ENCODE measurements at regions not wholly inside any gene's neighbourhood (a gene's known extent, or its start where the extent isn't known, plus 50 kb on each side); places are given as distances from the start of the nearest gene placed in this dataset.

GRCh38 chr16:79895053-79895916 lies 294.7 kb upstream of the MAF start:
- Mint-ChIP-seq H3K4me1 (ENCODE audit: low read depth, unreplicated experiment) (peaks cover 44% of the 10 kb centered on the region), H3K9me3 (ENCODE audit: unreplicated experiment) (peaks cover 11% of the 10 kb centered on the region), H3K36me3 (ENCODE audit: insufficient read depth, unreplicated experiment) (no peaks in the 10 kb centered on the region), H3K4me3 (ENCODE audit: unreplicated experiment) (no peak overlapping the region), H3K27ac (ENCODE audit: unreplicated experiment) (no peak overlapping the region), H3K27me3 (ENCODE audit: insufficient read depth, unreplicated experiment) (no peaks in the 10 kb centered on the region)
- BruUV-seq (replicated peaks): no TSS peak
- Histone ChIP-seq H3K36me3 (ENCODE audit: control insufficient read depth, insufficient read depth, low read length) (no peaks in the 10 kb centered on the region; the same call in 1 of the 2 replicates), H3K27me3 (replicated peaks; ENCODE audit: control insufficient read depth, insufficient read depth, low read length) (no peaks in the 10 kb centered on the region), H3K4me1 (peaks cover 49% of the 10 kb centered on the region), H3K9me3 (no peaks in the 10 kb centered on the region), H3K4me3 (ENCODE audit: low read depth, low read length) (no peak overlapping the region)
- intact Hi-C loops (cut with micrococcal nuclease; ENCODE audit: unreplicated experiment): no loop called here
- CTCF ChIA-PET: interaction anchor here (0.6 kb wide), 1 partner anchor 18 kb away, joined by 3 read pairs; no protein-coding TSS in a partner anchor
- POLR2A ChIA-PET: no interaction called here
- DNase-seq: no peak
- TF ChIP-seq CTCF (IDR thresholded peaks at IDR 0.05; ENCODE audit: insufficient read depth in 1 of 2, low read depth in 1 of 2, low read length in 1 of 2, severe bottlenecking in 1 of 2, unreplicated experiment in 1 of 2): no peak

- H3K27me3 Mint-ChIP-seq (ENCODE audit: insufficient read depth, unreplicated experiment): no peaks in the 10 kb centered on the region
- no peak for TF ChIP-seq CTCF (IDR thresholded peaks at IDR 0.05; ENCODE audit: insufficient read depth in 1 of 2, low read depth in 1 of 2, low read length in 1 of 2, severe bottlenecking in 1 of 2, unreplicated experiment in 1 of 2)
- H3K36me3 Mint-ChIP-seq (ENCODE audit: insufficient read depth, unreplicated experiment): no peaks in the 10 kb centered on the region
- CTCF ChIA-PET: no interaction called here
- no peaks in the 10 kb centered on the region; the same call in 1 of the 2 replicates for H3K36me3 ChIP-seq (ENCODE audit: control insufficient read depth, insufficient read depth, low read length)
- H3K27me3 ChIP-seq (replicated peaks; ENCODE audit: control insufficient read depth, insufficient read depth, low read length): no peaks in the 10 kb centered on the region
- POLR2A ChIA-PET: interaction anchor here (0.7 kb wide), 2 partner anchors 100 to 181 kb away, joined by 3 to 10 read pairs; no protein-coding TSS in a partner anchor
- intact Hi-C loops (cut with micrococcal nuclease; ENCODE audit: unreplicated experiment): no loop called here
- peaks cover 30% of the 10 kb centered on the region for H3K4me1 ChIP-seq
- no peaks in the 10 kb centered on the region for H3K9me3 ChIP-seq
- H3K9me3 Mint-ChIP-seq (ENCODE audit: unreplicated experiment): peaks cover 18% of the 10 kb centered on the region
- DNase-seq: no peak
- H3K4me3 ChIP-seq (ENCODE audit: low read depth, low read length): no peak overlapping the region
- H3K27ac Mint-ChIP-seq (ENCODE audit: unreplicated experiment): no peak overlapping the region
- no peak overlapping the region for H3K4me3 Mint-ChIP-seq (ENCODE audit: unreplicated experiment)
- BruUV-seq (replicated peaks): no TSS peak
- peaks cover 33% of the 10 kb centered on the region for H3K4me1 Mint-ChIP-seq (ENCODE audit: low read depth, unreplicated experiment)
These were observed 292.9 kb upstream of the MAF start for GRCh38 chr16:79893445-79893844.

- POLR2A ChIA-PET: no interaction called here
- no peaks in the 10 kb centered on the region for H3K27me3 Mint-ChIP-seq (ENCODE audit: insufficient read depth, unreplicated experiment)
- H3K4me3 Mint-ChIP-seq (ENCODE audit: unreplicated experiment): no peak overlapping the region
- H3K27ac Mint-ChIP-seq (ENCODE audit: unreplicated experiment): no peak overlapping the region
- Histone ChIP-seq H3K27me3 (replicated peaks; ENCODE audit: control insufficient read depth, insufficient read depth, low read length) (no peaks in the 10 kb centered on the region), H3K9me3 (no peaks in the 10 kb centered on the region), H3K36me3 (ENCODE audit: control insufficient read depth, insufficient read depth, low read length) (no peaks in the 10 kb centered on the region; the same call in 1 of the 2 replicates), H3K4me1 (peaks cover 19% of the 10 kb centered on the region), H3K4me3 (ENCODE audit: low read depth, low read length) (no peak overlapping the region)
- DNase-seq: no peak
- intact Hi-C loops (cut with micrococcal nuclease; ENCODE audit: unreplicated experiment): no loop called here
- BruUV-seq (replicated peaks): no TSS peak
- CTCF ChIA-PET: no interaction called here
- peaks cover 18% of the 10 kb centered on the region for H3K9me3 Mint-ChIP-seq (ENCODE audit: unreplicated experiment)
- H3K36me3 Mint-ChIP-seq (ENCODE audit: insufficient read depth, unreplicated experiment): no peaks in the 10 kb centered on the region
- peaks cover 24% of the 10 kb centered on the region for H3K4me1 Mint-ChIP-seq (ENCODE audit: low read depth, unreplicated experiment)
- no peak for TF ChIP-seq CTCF (IDR thresholded peaks at IDR 0.05; ENCODE audit: insufficient read depth in 1 of 2, low read depth in 1 of 2, low read length in 1 of 2, severe bottlenecking in 1 of 2, unreplicated experiment in 1 of 2)
These were observed 291.7 kb upstream of the MAF start for GRCh38 chr16:79892278-79892677.

Measured in Caco-2 (cell line).